HFFc6 (cell line): ENCODE measurements at regions not wholly inside any gene's neighbourhood (a gene's known extent, or its start where the extent isn't known, plus 50 kb on each side); places are given as distances from the start of the nearest gene placed in this dataset.

Experiments
- DNase-seq: peaks from one replicate; pipeline ENCODE4 v3.0.0-alpha.2; 2018
- H3K27ac Mint-ChIP-seq: 2 replicates; pipeline ENCODE4 v1.8.0; 2020; ENCODE audit warnings: mild to moderate bottlenecking, mixed read lengths
- H3K27me3 Mint-ChIP-seq: 2 replicates; pipeline ENCODE4 v1.8.0; 2021; ENCODE audit warnings: mild to moderate bottlenecking, moderate library complexity, mixed read lengths; ENCODE audit not compliant: insufficient read depth
- H3K36me3 Mint-ChIP-seq: 2 replicates; pipeline ENCODE4 v1.8.0; 2021; ENCODE audit warnings: low read depth, mixed read lengths
- H3K4me1 Mint-ChIP-seq: 2 replicates; pipeline ENCODE4 v1.8.0; 2020; ENCODE audit warnings: low read depth, mixed read lengths
- H3K4me3 Mint-ChIP-seq: 2 replicates; pipeline ENCODE4 v1.8.0; 2020; ENCODE audit warnings: mild to moderate bottlenecking, moderate library complexity, mixed read lengths
- H3K9me3 Mint-ChIP-seq: 2 replicates; pipeline ENCODE4 v1.8.0; 2020; ENCODE audit warnings: mild to moderate bottlenecking, mixed read lengths
- CTCF ChIP-seq: fragments of 200-600 bp; sonication (generic); IDR thresholded peaks from 2 replicates; pipeline ENCODE4 v1.5.0; 2021; ENCODE audit warnings: antibody characterized with exemption, mild to moderate bottlenecking

- Mint-ChIP-seq H3K36me3 (no peaks in the 10 kb centered on the region), H3K9me3 (no peaks in the 10 kb centered on the region), H3K4me3 (no peak overlapping the region), H3K4me1 (peaks cover 7% of the 10 kb centered on the region; the same call in 1 of the 2 replicates), H3K27ac (no peak overlapping the region), H3K27me3 (peaks cover 2% of the 10 kb centered on the region; the same call in 1 of the 2 replicates)
- DNase-seq = no peak
- no peak for TF ChIP-seq CTCF
Observed at GRCh38 chr5:168047669-168048111, 243.8 kb upstream of the WWC1 start.

- TF ChIP-seq CTCF = no peak
Observed at GRCh38 chr5:168048486-168048885, 243.0 kb upstream of the WWC1 start.

GRCh38 chr5:168052686-168053085 lies 238.8 kb upstream of the WWC1 start:
- H3K36me3 Mint-ChIP-seq = no peaks in the 10 kb centered on the region
- H3K4me3 Mint-ChIP-seq = no peak overlapping the region
- no peaks in the 10 kb centered on the region for H3K9me3 Mint-ChIP-seq
- no peak overlapping the region for H3K27ac Mint-ChIP-seq
- H3K4me1 Mint-ChIP-seq = peaks cover under 1% of the 10 kb centered on the region; the same call in 1 of the 2 replicates
- no peak for TF ChIP-seq CTCF
- H3K27me3 Mint-ChIP-seq = peaks cover 2% of the 10 kb centered on the region; the same call in 1 of the 2 replicates
- DNase-seq = no peak

More at GRCh38 chr5:168048486-168048885, 243.0 kb upstream of the WWC1 start:
- H3K27me3 Mint-ChIP-seq = peaks cover 2% of the 10 kb centered on the region; the same call in 1 of the 2 replicates
- no peaks in the 10 kb centered on the region for H3K36me3 Mint-ChIP-seq
- H3K4me1 Mint-ChIP-seq = peaks cover 7% of the 10 kb centered on the region; the same call in 1 of the 2 replicates
- H3K9me3 Mint-ChIP-seq = no peaks in the 10 kb centered on the region
- H3K4me3 Mint-ChIP-seq = no peak overlapping the region
- no peak for DNase-seq
- H3K27ac Mint-ChIP-seq = no peak overlapping the region

- TF ChIP-seq CTCF = no peak
- Mint-ChIP-seq H3K36me3 (no peaks in the 10 kb centered on the region), H3K27ac (no peak overlapping the region), H3K4me3 (no peak overlapping the region), H3K27me3 (peaks cover 2% of the 10 kb centered on the region), H3K9me3 (no peaks in the 10 kb centered on the region), H3K4me1 (no peaks in the 10 kb centered on the region)
- no peak for DNase-seq
Observed at GRCh38 chr5:168054091-168054490, 237.4 kb upstream of the WWC1 start.

- no peak for TF ChIP-seq CTCF
- no peak for DNase-seq
- H3K9me3 Mint-ChIP-seq = no peaks in the 10 kb centered on the region
- no peaks in the 10 kb centered on the region for H3K36me3 Mint-ChIP-seq
- no peak overlapping the region for H3K4me3 Mint-ChIP-seq
- no peaks in the 10 kb centered on the region for H3K4me1 Mint-ChIP-seq
- peaks cover 2% of the 10 kb centered on the region for H3K27me3 Mint-ChIP-seq
- no peak overlapping the region for H3K27ac Mint-ChIP-seq
Observed at GRCh38 chr5:168055141-168055683, 236.2 kb upstream of the WWC1 start.
